Activated T-cell treated with anti-CD3 and anti-CD28 coated beads for 1 hour (primary cell): ENCODE measurements at regions not wholly inside any gene's neighbourhood (a gene's known extent, or its start where the extent isn't known, plus 50 kb on each side); places are given as distances from the start of the nearest gene placed in this dataset.
"Not testable (repeated sequence)": the region's sequence is repeated elsewhere in the genome, so short reads cannot be mapped to it uniquely, and the experiment has no call there.

ENCODE experiments used
- DNase-seq: peaks from one replicate; pipeline ENCODE4 v3.0.0-alpha.2; 2020; ENCODE audit warnings: low read depth

GRCh38 chr1:200282497-200283122, 127.2 kb downstream of the ZNF281 start:
- no peak for DNase-seq

GRCh38 chr1:200281201-200281835, 128.5 kb downstream of the ZNF281 start:
- no peak for DNase-seq

- DNase-seq = peak; percentile 17
These were observed 129.9 kb downstream of the ZNF281 start for GRCh38 chr1:200279810-200280411.

- no peak for DNase-seq
These were observed 133.9 kb downstream of the ZNF281 start for GRCh38 chr1:200275816-200276453.

GRCh38 chr1:200275415-200275814, 134.4 kb downstream of the ZNF281 start:
- DNase-seq = no peak

- DNase-seq = no peak
These were observed 135.7 kb downstream of the ZNF281 start for GRCh38 chr1:200274116-200274515.

- no peak for DNase-seq
These were observed 137.3 kb downstream of the ZNF281 start for GRCh38 chr1:200272481-200273068.

GRCh38 chr1:200269256-200269655, 140.6 kb downstream of the ZNF281 start:
- no peak for DNase-seq

- no peak for DNase-seq
These were observed 141.9 kb downstream of the ZNF281 start for GRCh38 chr1:200267937-200268336.

GRCh38 chr1:200267458-200267857, 142.4 kb downstream of the ZNF281 start:
- DNase-seq = no peak

- DNase-seq = no peak
These were observed 143.0 kb downstream of the ZNF281 start for GRCh38 chr1:200266871-200267270.

GRCh38 chr1:200265881-200266280, 144.0 kb downstream of the ZNF281 start:
- no peak for DNase-seq

GRCh38 chr1:200265104-200265503, 144.7 kb downstream of the ZNF281 start:
- no peak for DNase-seq

- DNase-seq = no peak
These were observed 146.6 kb downstream of the ZNF281 start for GRCh38 chr1:200263203-200263602.

- DNase-seq = no peak
These were observed 147.4 kb downstream of the ZNF281 start for GRCh38 chr1:200262326-200262965.

- no peak for DNase-seq
These were observed 149.1 kb downstream of the ZNF281 start for GRCh38 chr1:200260597-200261335.

GRCh38 chr1:200258447-200259375, 151.1 kb downstream of the ZNF281 start:
- DNase-seq = no peak

GRCh38 chr1:200257235-200257634, 152.6 kb downstream of the ZNF281 start:
- no peak for DNase-seq

- DNase-seq = not testable (repeated sequence)
These were observed 155.2 kb downstream of the ZNF281 start for GRCh38 chr1:200254602-200255001.

GRCh38 chr1:200253774-200254495, 155.9 kb downstream of the ZNF281 start:
- DNase-seq = no peak
